Right lobe of liver (tissue), 6 donors: ENCODE measurements at regions not wholly inside any gene's neighbourhood (a gene's known extent, or its start where the extent isn't known, plus 50 kb on each side); places are given as distances from the start of the nearest gene placed in this dataset.

Experiments used
- ATAC-seq, 4 donors: fragments of 200-7000 bp; cut with Tn5 transposase; one replicate each; pipeline ENCODE4 v1.9.1; 2020; ENCODE audit warnings: mild to moderate bottlenecking in 4 of 4, moderate library complexity in 4 of 4
- DNase-seq, 3 donors: peaks; one replicate each; pipeline ENCODE4 v3.0.0-alpha.2; 2020
- H3K27ac ChIP-seq, 3 donors: fragments of 200-600 bp; one replicate each; pipeline ENCODE4 v1.8.0; 2022
- H3K27me3 ChIP-seq, 2 donors: fragments of 200-600 bp; one replicate each; pipeline ENCODE4 v1.8.0; 2022
- H3K36me3 ChIP-seq, 4 donors: fragments of 200-600 bp; sonication (generic) in 1 of 4; one replicate each; pipeline versions ENCODE4 v1.5.1 to v1.8.0; 2017 to 2022; ENCODE audit warnings: control low read depth in 1 of 4
- H3K4me1 ChIP-seq, 4 donors: fragments of 200-600 bp; sonication (generic) in 1 of 4; one replicate each; pipeline versions ENCODE4 v1.5.1 to v1.8.0; 2017 to 2022; ENCODE audit warnings: control low read depth in 1 of 4
- H3K4me3 ChIP-seq, 3 donors: fragments of 200-600 bp; one replicate each; pipeline ENCODE4 v1.8.0; 2022
- H3K9me3 ChIP-seq, 4 donors: fragments of 200-600 bp; sonication (generic) in 1 of 4; one replicate each; pipeline versions ENCODE4 v1.5.1 to v1.8.0; 2017 to 2022; ENCODE audit warnings: control low read depth in 1 of 4
- POLR2A ChIP-seq: fragments of 450-650 bp; IDR thresholded peaks from one replicate; pipeline ENCODE4 v1.6.1; 2017; ENCODE audit warnings: antibody characterized with exemption, mild to moderate bottlenecking
- WGBS: methylation state at CpG from one replicate; pipeline ENCODE4 v1.1.6; 2018; ENCODE audit warnings: low coverage, low lambda C conversion rate; ENCODE audit not compliant: insufficient coverage; ENCODE audit errors: missing lambda C conversion rate; 5-methylcytosine and 5-hydroxymethylcytosine counted together
- intact Hi-C, 2 donors: fragments of 100-400 bp; cut with DNase I; formaldehyde crosslinking; loops; one replicate each; pipeline versions ENCODE4 v1.11.2 to v1.14.1; 2022
- TF ChIP-seq, protein P1 (sequence below), 4 donors: fragments of 200-600 bp in 3 of 4; fragments of 450-650 bp in 1 of 4; IDR thresholded peaks; one replicate each; pipeline versions ENCODE4 v1.5.1 to v1.8.0; 2016 to 2022; ENCODE audit warnings: antibody characterized with exemption in 4 of 4, mild to moderate bottlenecking in 2 of 4
- donor health status: DM: no; HTN: yes; CAD: no.
- donor health status: DM: no; HTN: no; CAD: no.
- donor health status: DM: no; HTN: no; CAD: no.
- donor health status: DM: no; HTN: yes; CAD: no.
- donor health status: DM: no; HTN: yes; CAD: no.

- Histone ChIP-seq H3K36me3 (no peaks in the 10 kb centered on the region), H3K9me3 (no peaks in the 10 kb centered on the region), H3K4me1 (peaks cover 0 to 28% (median 2%) of the 10 kb centered on the region in 4 donors), H3K4me3 (no peak overlapping the region), H3K27ac (peak overlapping the region in 1 of 3 donors; percentile 29), H3K27me3 (no peaks in the 10 kb centered on the region)
- TF ChIP-seq, protein P1, sequence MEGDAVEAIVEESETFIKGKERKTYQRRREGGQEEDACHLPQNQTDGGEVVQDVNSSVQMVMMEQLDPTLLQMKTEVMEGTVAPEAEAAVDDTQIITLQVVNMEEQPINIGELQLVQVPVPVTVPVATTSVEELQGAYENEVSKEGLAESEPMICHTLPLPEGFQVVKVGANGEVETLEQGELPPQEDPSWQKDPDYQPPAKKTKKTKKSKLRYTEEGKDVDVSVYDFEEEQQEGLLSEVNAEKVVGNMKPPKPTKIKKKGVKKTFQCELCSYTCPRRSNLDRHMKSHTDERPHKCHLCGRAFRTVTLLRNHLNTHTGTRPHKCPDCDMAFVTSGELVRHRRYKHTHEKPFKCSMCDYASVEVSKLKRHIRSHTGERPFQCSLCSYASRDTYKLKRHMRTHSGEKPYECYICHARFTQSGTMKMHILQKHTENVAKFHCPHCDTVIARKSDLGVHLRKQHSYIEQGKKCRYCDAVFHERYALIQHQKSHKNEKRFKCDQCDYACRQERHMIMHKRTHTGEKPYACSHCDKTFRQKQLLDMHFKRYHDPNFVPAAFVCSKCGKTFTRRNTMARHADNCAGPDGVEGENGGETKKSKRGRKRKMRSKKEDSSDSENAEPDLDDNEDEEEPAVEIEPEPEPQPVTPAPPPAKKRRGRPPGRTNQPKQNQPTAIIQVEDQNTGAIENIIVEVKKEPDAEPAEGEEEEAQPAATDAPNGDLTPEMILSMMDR (IDR thresholded peaks at IDR 0.05) = no peak
- no peak for TF ChIP-seq POLR2A
- intact Hi-C loops = no loop called here
- ATAC-seq (peak in 2 of 4 donors; percentile 18 to 24), DNase-seq (no peak)
- WGBS = 50% methylated on average over 1 of the region's 1 CpG
These were observed 123.9 kb upstream of the FBXL7 start for GRCh38 chr5:15376088-15376487.

DNA sequence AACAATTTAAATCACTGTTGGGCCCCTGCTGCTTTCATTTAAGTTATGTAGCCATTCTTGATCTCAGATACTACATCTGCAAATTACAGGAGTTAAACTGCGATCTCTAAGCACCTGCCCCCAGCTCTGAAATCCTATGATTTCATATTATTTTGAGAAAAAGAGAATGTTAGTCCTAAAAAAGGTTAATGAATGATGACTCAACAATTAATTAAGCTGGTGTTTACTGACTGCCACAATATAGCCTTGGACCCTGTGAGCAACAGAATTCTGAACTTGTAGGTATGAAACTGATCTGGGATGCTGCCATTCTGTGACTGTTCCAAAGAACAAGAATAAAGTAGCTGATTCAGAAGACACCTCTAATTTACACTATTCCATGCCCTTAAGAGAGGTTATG, 124.4 kb upstream of the FBXL7 start:
- Histone ChIP-seq H3K27me3 (no peaks in the 10 kb centered on the region), H3K4me1 (peaks cover 0 to 33% (median 2%) of the 10 kb centered on the region in 4 donors), H3K4me3 (no peak overlapping the region), H3K36me3 (no peaks in the 10 kb centered on the region), H3K9me3 (no peaks in the 10 kb centered on the region), H3K27ac (no peak overlapping the region)
- TF ChIP-seq POLR2A = no peak
- TF ChIP-seq, protein P1 (IDR thresholded peaks at IDR 0.05) = no peak
- 96% methylated on average over 1 of the region's 1 CpG for WGBS
- no peak for ATAC-seq
- no peak for DNase-seq
- intact Hi-C loops = no loop called here

DNA sequence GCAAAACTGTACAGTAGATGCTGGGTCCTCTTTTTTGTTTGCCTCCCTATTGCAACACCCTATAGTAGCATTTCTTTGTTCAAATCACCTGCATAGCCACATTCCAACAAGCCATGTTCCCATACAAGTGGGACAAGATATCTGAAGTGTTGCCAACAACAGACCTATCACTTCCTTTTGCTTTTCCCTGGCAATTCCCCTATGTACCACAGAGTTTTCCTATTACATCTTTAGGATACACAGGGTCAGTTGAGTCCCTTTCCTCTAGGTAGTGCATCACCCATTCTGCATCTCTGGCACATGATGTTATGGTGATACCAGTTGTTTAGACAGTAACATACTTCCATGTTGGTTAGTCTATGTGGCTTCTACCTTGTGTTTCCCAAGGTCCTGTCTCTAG, 125.1 kb upstream of the FBXL7 start:
- ATAC-seq (no peak), DNase-seq (no peak)
- Histone ChIP-seq H3K36me3 (no peaks in the 10 kb centered on the region), H3K9me3 (no peaks in the 10 kb centered on the region), H3K4me1 (peaks cover 0 to 33% (median 2%) of the 10 kb centered on the region in 4 donors), H3K4me3 (no peak overlapping the region), H3K27ac (no peak overlapping the region), H3K27me3 (no peaks in the 10 kb centered on the region)
- intact Hi-C loops = no loop called here
- TF ChIP-seq, protein P1 (IDR thresholded peaks at IDR 0.05) = no peak
- TF ChIP-seq POLR2A = no peak

- intact Hi-C loops = no loop called here
These were observed 126.8 kb upstream of the FBXL7 start for GRCh38 chr5:15373151-15373550.

More at GRCh38 chr5:15373151-15373550, 126.8 kb upstream of the FBXL7 start:
- ATAC-seq (no peak), DNase-seq (no peak)
- no peaks in the 10 kb centered on the region for H3K36me3 ChIP-seq
- no peak overlapping the region for H3K27ac ChIP-seq
- no peaks in the 10 kb centered on the region for H3K27me3 ChIP-seq
- no peaks in the 10 kb centered on the region for H3K9me3 ChIP-seq
- TF ChIP-seq, protein P1 (IDR thresholded peaks at IDR 0.05) = no peak
- TF ChIP-seq POLR2A = no peak
- peaks cover 0 to 30% (median 2%) of the 10 kb centered on the region in 4 donors for H3K4me1 ChIP-seq
- no peak overlapping the region for H3K4me3 ChIP-seq
